ENCODE measurements at regions not wholly inside any gene's neighbourhood (a gene's known extent, or its start where the extent isn't known, plus 50 kb on each side); places are given as distances from the start of the nearest gene placed in this dataset.

GRCh38 chr17:51347851-51348584 lies 87.7 kb downstream of the UTP18 start:
- Histone ChIP-seq H3K4me3 (ENCODE audit: low read depth, low read length) (no peak overlapping the region), H3K36me3 (ENCODE audit: control insufficient read depth, insufficient read depth, low read length) (no peaks in the 10 kb centered on the region), H3K27me3 (ENCODE audit: control insufficient read depth, insufficient read depth, low read length) (peaks cover 2% of the 10 kb centered on the region)
- no peak for TF ChIP-seq CTCF (IDR thresholded peaks at IDR 0.05; ENCODE audit: insufficient read depth, low read length, poor library complexity, severe bottlenecking)
- DNase-seq (ENCODE audit: low read depth), result no peak

GRCh38 chr17:51351080-51351479 lies 90.7 kb downstream of the UTP18 start:
- TF ChIP-seq CTCF (IDR thresholded peaks at IDR 0.05; ENCODE audit: insufficient read depth, low read length, poor library complexity, severe bottlenecking), result no peak
- Histone ChIP-seq H3K4me3 (ENCODE audit: low read depth, low read length) (no peak overlapping the region), H3K36me3 (ENCODE audit: control insufficient read depth, insufficient read depth, low read length) (no peaks in the 10 kb centered on the region), H3K27me3 (ENCODE audit: control insufficient read depth, insufficient read depth, low read length) (peaks cover 7% of the 10 kb centered on the region)
- no peak for DNase-seq (ENCODE audit: low read depth)

GRCh38 chr17:51351890-51352289 lies 91.5 kb downstream of the UTP18 start:
- H3K27me3 ChIP-seq (ENCODE audit: control insufficient read depth, insufficient read depth, low read length), result peaks cover 7% of the 10 kb centered on the region
- H3K36me3 ChIP-seq (ENCODE audit: control insufficient read depth, insufficient read depth, low read length), result no peaks in the 10 kb centered on the region
- no peak for TF ChIP-seq CTCF (IDR thresholded peaks at IDR 0.05; ENCODE audit: insufficient read depth, low read length, poor library complexity, severe bottlenecking)
- no peak overlapping the region for H3K4me3 ChIP-seq (ENCODE audit: low read depth, low read length)
- DNase-seq (ENCODE audit: low read depth), result no peak

GRCh38 chr17:51352798-51353197 lies 92.5 kb downstream of the UTP18 start:
- H3K4me3 ChIP-seq (ENCODE audit: low read depth, low read length), result no peak overlapping the region
- no peaks in the 10 kb centered on the region for H3K36me3 ChIP-seq (ENCODE audit: control insufficient read depth, insufficient read depth, low read length)
- no peak for DNase-seq (ENCODE audit: low read depth)
- no peak for TF ChIP-seq CTCF (IDR thresholded peaks at IDR 0.05; ENCODE audit: insufficient read depth, low read length, poor library complexity, severe bottlenecking)
- H3K27me3 ChIP-seq (ENCODE audit: control insufficient read depth, insufficient read depth, low read length), result peaks cover 5% of the 10 kb centered on the region

GRCh38 chr17:51353296-51353695 lies 93.0 kb downstream of the UTP18 start:
- no peaks in the 10 kb centered on the region for H3K36me3 ChIP-seq (ENCODE audit: control insufficient read depth, insufficient read depth, low read length)
- no peak for TF ChIP-seq CTCF (IDR thresholded peaks at IDR 0.05; ENCODE audit: insufficient read depth, low read length, poor library complexity, severe bottlenecking)
- no peak for DNase-seq (ENCODE audit: low read depth)

GRCh38 chr17:51354936-51355335 lies 94.6 kb downstream of the UTP18 start:
- no peak for TF ChIP-seq CTCF (IDR thresholded peaks at IDR 0.05; ENCODE audit: insufficient read depth, low read length, poor library complexity, severe bottlenecking)
- H3K27me3 ChIP-seq (ENCODE audit: control insufficient read depth, insufficient read depth, low read length), result peaks cover 5% of the 10 kb centered on the region
- DNase-seq (ENCODE audit: low read depth), result no peak
- no peak overlapping the region for H3K4me3 ChIP-seq (ENCODE audit: low read depth, low read length)
- no peaks in the 10 kb centered on the region for H3K36me3 ChIP-seq (ENCODE audit: control insufficient read depth, insufficient read depth, low read length)

More at GRCh38 chr17:51353296-51353695, 93.0 kb downstream of the UTP18 start:
- H3K27me3 ChIP-seq (ENCODE audit: control insufficient read depth, insufficient read depth, low read length), result peaks cover 5% of the 10 kb centered on the region
- H3K4me3 ChIP-seq (ENCODE audit: low read depth, low read length), result no peak overlapping the region

All from kidney epithelial cell (primary cell).